ENCODE measurements at regions not wholly inside any gene's neighbourhood (a gene's known extent, or its start where the extent isn't known, plus 50 kb on each side); places are given as distances from the start of the nearest gene placed in this dataset.

- Histone ChIP-seq H3K9me3 (no peaks in the 10 kb centered on the region), H3K27me3 (no peaks in the 10 kb centered on the region), H3K4me1 (no peaks in the 10 kb centered on the region), H3K4me3 (no peak overlapping the region), H3K36me3 (no peaks in the 10 kb centered on the region), H3K27ac (no peak overlapping the region)
- DNase-seq (ENCODE audit: low spot score in 2 of 2), result no peak
- no peak for TF ChIP-seq POLR2A (IDR thresholded peaks at IDR 0.05)
- TF ChIP-seq CTCF (IDR thresholded peaks at IDR 0.05), result no peak
- no peak for TF ChIP-seq POLR2AphosphoS5 (IDR thresholded peaks at IDR 0.05)
- intact Hi-C loops (cut with DNase I; ENCODE audit: low total_unique reads), result no loop called here
Measured at GRCh38 chr6:82038631-82039030, 208.9 kb downstream of the IBTK start.

- no peaks in the 10 kb centered on the region for H3K9me3 ChIP-seq
- TF ChIP-seq POLR2AphosphoS5 (IDR thresholded peaks at IDR 0.05) (no peak), POLR2A (IDR thresholded peaks at IDR 0.05) (no peak), CTCF (IDR thresholded peaks at IDR 0.05) (no peak)
- H3K4me1 ChIP-seq, result no peaks in the 10 kb centered on the region
- no peak overlapping the region for H3K4me3 ChIP-seq
- H3K27me3 ChIP-seq, result no peaks in the 10 kb centered on the region
- H3K36me3 ChIP-seq, result no peaks in the 10 kb centered on the region
- DNase-seq (ENCODE audit: low spot score in 2 of 2), result no peak
- no peak overlapping the region for H3K27ac ChIP-seq
- intact Hi-C loops (cut with DNase I; ENCODE audit: low total_unique reads), result no loop called here
Measured at GRCh38 chr6:82035526-82035925, 212.0 kb downstream of the IBTK start.

GRCh38 chr6:82033631-82034211, 213.8 kb downstream of the IBTK start:
- H3K4me3 ChIP-seq, result no peak overlapping the region
- intact Hi-C loops (cut with DNase I; ENCODE audit: low total_unique reads), result no loop called here
- H3K36me3 ChIP-seq, result no peaks in the 10 kb centered on the region
- H3K4me1 ChIP-seq, result no peaks in the 10 kb centered on the region
- no peak for DNase-seq (ENCODE audit: low spot score in 2 of 2)
- H3K27ac ChIP-seq, result peak overlapping the region in 1 of 2 donors; percentile 75
- no peaks in the 10 kb centered on the region for H3K9me3 ChIP-seq
- TF ChIP-seq CTCF (IDR thresholded peaks at IDR 0.05), result no peak
- TF ChIP-seq POLR2AphosphoS5 (IDR thresholded peaks at IDR 0.05), result no peak
- no peaks in the 10 kb centered on the region for H3K27me3 ChIP-seq

- Histone ChIP-seq H3K27me3 (no peaks in the 10 kb centered on the region), H3K4me3 (no peak overlapping the region), H3K27ac (no peak overlapping the region), H3K36me3 (no peaks in the 10 kb centered on the region), H3K4me1 (no peaks in the 10 kb centered on the region), H3K9me3 (no peaks in the 10 kb centered on the region)
- no peak for TF ChIP-seq POLR2A (IDR thresholded peaks at IDR 0.05)
- TF ChIP-seq POLR2AphosphoS5 (IDR thresholded peaks at IDR 0.05), result no peak
- TF ChIP-seq CTCF (IDR thresholded peaks at IDR 0.05), result no peak
- intact Hi-C loops (cut with DNase I; ENCODE audit: low total_unique reads), result no loop called here
- DNase-seq (ENCODE audit: low spot score in 2 of 2), result no peak
Measured at GRCh38 chr6:82032444-82032843, 215.1 kb downstream of the IBTK start.

- peak overlapping the region; percentile 45 to 46 for H3K27ac ChIP-seq
- intact Hi-C loops (cut with DNase I; ENCODE audit: low total_unique reads), result no loop called here
- H3K27me3 ChIP-seq, result no peaks in the 10 kb centered on the region
- no peak for TF ChIP-seq POLR2AphosphoS5 (IDR thresholded peaks at IDR 0.05)
- no peak for TF ChIP-seq POLR2A (IDR thresholded peaks at IDR 0.05)
- no peaks in the 10 kb centered on the region for H3K4me1 ChIP-seq
- H3K4me3 ChIP-seq, result no peak overlapping the region
- no peaks in the 10 kb centered on the region for H3K36me3 ChIP-seq
- H3K9me3 ChIP-seq, result no peaks in the 10 kb centered on the region
- DNase-seq (ENCODE audit: low spot score in 2 of 2), result no peak
Measured at GRCh38 chr6:82030761-82031503, 216.6 kb downstream of the IBTK start.
